ENCODE measurements at regions not wholly inside any gene's neighbourhood (a gene's known extent, or its start where the extent isn't known, plus 50 kb on each side); places are given as distances from the start of the nearest gene placed in this dataset.

DNA sequence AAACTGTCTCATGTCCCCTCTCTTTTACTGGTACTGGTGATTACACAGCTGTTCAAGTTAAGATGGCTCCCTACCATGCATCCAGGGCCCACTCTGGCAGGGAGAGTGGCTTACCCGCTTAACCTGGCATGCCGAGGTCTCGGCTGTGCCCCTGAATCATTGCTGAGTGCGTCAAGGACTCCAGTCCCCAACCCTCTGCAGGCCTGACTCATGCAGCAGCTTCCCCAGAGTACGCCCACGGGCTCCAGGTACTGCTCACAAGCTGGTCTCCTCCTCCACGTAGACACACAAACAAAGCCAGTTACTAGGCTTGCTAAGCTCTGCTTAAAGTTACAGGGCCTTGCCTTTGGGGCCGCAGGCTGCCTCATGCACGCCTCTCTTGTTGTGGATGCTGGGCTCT is 447.4 kb downstream of the COG6 start (continued):
- TF ChIP-seq, protein P1, sequence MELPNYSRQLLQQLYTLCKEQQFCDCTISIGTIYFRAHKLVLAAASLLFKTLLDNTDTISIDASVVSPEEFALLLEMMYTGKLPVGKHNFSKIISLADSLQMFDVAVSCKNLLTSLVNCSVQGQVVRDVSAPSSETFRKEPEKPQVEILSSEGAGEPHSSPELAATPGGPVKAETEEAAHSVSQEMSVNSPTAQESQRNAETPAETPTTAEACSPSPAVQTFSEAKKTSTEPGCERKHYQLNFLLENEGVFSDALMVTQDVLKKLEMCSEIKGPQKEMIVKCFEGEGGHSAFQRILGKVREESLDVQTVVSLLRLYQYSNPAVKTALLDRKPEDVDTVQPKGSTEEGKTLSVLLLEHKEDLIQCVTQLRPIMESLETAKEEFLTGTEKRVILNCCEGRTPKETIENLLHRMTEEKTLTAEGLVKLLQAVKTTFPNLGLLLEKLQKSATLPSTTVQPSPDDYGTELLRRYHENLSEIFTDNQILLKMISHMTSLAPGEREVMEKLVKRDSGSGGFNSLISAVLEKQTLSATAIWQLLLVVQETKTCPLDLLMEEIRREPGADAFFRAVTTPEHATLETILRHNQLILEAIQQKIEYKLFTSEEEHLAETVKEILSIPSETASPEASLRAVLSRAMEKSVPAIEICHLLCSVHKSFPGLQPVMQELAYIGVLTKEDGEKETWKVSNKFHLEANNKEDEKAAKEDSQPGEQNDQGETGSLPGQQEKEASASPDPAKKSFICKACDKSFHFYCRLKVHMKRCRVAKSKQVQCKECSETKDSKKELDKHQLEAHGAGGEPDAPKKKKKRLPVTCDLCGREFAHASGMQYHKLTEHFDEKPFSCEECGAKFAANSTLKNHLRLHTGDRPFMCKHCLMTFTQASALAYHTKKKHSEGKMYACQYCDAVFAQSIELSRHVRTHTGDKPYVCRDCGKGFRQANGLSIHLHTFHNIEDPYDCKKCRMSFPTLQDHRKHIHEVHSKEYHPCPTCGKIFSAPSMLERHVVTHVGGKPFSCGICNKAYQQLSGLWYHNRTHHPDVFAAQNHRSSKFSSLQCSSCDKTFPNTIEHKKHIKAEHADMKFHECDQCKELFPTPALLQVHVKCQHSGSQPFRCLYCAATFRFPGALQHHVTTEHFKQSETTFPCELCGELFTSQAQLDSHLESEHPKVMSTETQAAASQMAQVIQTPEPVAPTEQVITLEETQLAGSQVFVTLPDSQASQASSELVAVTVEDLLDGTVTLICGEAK (IDR thresholded peaks at IDR 0.05; ENCODE audit: borderline replicate concordance): no peak
- TF ChIP-seq IKZF2 (IDR thresholded peaks at IDR 0.05) (no peak), CBFB (IDR thresholded peaks at IDR 0.05; ENCODE audit: low read depth) (no peak), IKZF1 (conservative IDR thresholded peaks at IDR 0.05) (no peak), ZNF384 (IDR thresholded peaks at IDR 0.05; ENCODE audit: borderline replicate concordance, low read depth, low read length) (no peak), SRF (IDR thresholded peaks at IDR 0.05; ENCODE audit: low read depth in 2 of 2, low read length in 2 of 2) (no peak), CEBPB (IDR thresholded peaks at IDR 0.05; ENCODE audit: borderline replicate concordance in 1 of 2, low read depth in 2 of 2, low read length in 2 of 2) (no peak)

DNA sequence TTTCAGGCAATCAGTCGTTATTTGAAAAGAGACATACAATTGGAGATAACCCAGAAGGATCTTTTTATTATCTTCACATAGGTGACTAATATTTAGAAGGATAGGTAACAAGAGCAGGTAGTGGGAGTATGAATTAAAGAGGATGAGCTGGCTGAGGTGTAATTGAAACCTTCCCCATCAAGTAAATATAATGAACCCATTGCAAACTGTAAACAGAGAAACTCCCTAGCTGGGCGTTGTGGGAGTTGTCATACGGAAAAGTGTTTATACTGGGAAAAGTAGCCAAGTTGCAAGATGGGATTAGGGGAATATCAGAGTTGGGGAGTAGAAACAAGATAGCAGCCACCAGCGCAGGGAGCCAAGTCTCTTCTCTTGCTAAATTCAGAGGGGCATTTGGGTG is 448.4 kb downstream of the COG6 start:
- CTCF ChIA-PET: no interaction called here
- WGBS (ENCODE audit: insufficient coverage, insufficient replicate concordance, low lambda C conversion rate, missing lambda C conversion rate): 61% methylated on average over 4 of the region's 4 CpGs
- H3K9ac ChIP-seq (ENCODE audit: control insufficient read depth, insufficient read depth, low read length): no peak overlapping the region
- H2AFZ ChIP-seq (ENCODE audit: control insufficient read depth, low read depth, low read length): no peak overlapping the region
- peaks cover 18% of the 10 kb centered on the region for H3K4me1 ChIP-seq (ENCODE audit: control insufficient read depth, insufficient read depth, low read length)
- H3K4me2 ChIP-seq (ENCODE audit: control insufficient read depth, insufficient read depth): no peak overlapping the region
- no peak overlapping the region for H3K4me3 ChIP-seq
- peaks cover 4 to 10% of the 10 kb centered on the region in 2 experiments; a peak in 3 of 4 replicates for H3K27me3 ChIP-seq (replicated peaks in 1 of 2; ENCODE audit: control insufficient read depth in 2 of 2, insufficient read depth in 2 of 2, low read length in 1 of 2)
- no peak overlapping the region for H3K27ac ChIP-seq (ENCODE audit: control insufficient read depth, insufficient read depth)
- POLR2A ChIA-PET: no interaction called here
- in situ Hi-C loops (cut with MboI) (no loop called here), intact Hi-C loops (cut with micrococcal nuclease; ENCODE audit: unreplicated experiment) (loop anchor here (10.0 kb wide), 1 partner anchor 79 kb away; no protein-coding TSS in a partner anchor)
- FAIRE-seq (no peak), ATAC-seq (no peak), DNase-seq (ENCODE audit: low read depth, low spot score) (no peak)
- SMC1A ChIA-PET (ENCODE audit: uncharacterized antibody, unreplicated experiment): interaction anchor here (1.0 to 1.2 kb wide), 2 partner anchors 8 to 10 kb away, joined by 3 to 5 read pairs; no protein-coding TSS in a partner anchor
- BruUV-seq (replicated peaks): no TSS peak
- no peaks in the 10 kb centered on the region for H3K36me3 ChIP-seq (ENCODE audit: control insufficient read depth in 2 of 2, insufficient read depth in 2 of 2, low read length in 1 of 2)
- no peaks in the 10 kb centered on the region for H4K20me1 ChIP-seq (ENCODE audit: control insufficient read depth, insufficient read depth)
- H3K9me3 ChIP-seq (replicated peaks; ENCODE audit: control insufficient read depth, insufficient read depth, low read length): peaks cover 10% of the 10 kb centered on the region
- RAD21 ChIA-PET (ENCODE audit: unreplicated experiment): interaction anchor here (0.6 kb wide), 1 partner anchor 580 kb away, joined by 4 read pairs; no protein-coding TSS in a partner anchor
- H3K79me2 ChIP-seq (ENCODE audit: control insufficient read depth, insufficient read depth, low read length): no peaks in the 10 kb centered on the region
- TF ChIP-seq, protein P2, sequence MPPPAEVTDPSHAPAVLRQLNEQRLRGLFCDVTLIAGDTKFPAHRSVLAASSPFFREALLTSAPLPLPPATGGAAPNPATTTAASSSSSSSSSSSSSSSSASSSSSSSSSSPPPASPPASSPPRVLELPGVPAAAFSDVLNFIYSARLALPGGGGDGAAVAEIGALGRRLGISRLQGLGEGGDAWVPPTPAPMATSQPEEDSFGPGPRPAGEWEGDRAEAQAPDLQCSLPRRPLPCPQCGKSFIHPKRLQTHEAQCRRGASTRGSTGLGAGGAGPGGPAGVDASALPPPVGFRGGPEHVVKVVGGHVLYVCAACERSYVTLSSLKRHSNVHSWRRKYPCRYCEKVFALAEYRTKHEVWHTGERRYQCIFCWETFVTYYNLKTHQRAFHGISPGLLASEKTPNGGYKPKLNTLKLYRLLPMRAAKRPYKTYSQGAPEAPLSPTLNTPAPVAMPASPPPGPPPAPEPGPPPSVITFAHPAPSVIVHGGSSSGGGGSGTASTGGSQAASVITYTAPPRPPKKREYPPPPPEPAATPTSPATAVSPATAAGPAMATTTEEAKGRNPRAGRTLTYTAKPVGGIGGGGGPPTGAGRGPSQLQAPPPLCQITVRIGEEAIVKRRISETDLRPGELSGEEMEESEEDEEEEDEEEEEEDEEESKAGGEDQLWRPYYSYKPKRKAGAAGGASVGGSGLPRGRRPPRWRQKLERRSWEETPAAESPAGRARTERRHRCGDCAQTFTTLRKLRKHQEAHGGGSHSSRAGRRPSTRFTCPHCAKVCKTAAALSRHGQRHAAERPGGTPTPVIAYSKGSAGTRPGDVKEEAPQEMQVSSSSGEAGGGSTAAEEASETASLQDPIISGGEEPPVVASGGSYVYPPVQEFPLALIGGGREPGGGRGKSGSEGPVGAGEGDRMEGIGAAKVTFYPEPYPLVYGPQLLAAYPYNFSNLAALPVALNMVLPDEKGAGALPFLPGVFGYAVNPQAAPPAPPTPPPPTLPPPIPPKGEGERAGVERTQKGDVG (CRISPR knock-in tag; IDR thresholded peaks at IDR 0.05): no peak
- TF ChIP-seq RB1 (IDR thresholded peaks at IDR 0.05; ENCODE audit: borderline replicate concordance): no peak
- no peak for TF ChIP-seq SMAD5 (IDR thresholded peaks at IDR 0.05; ENCODE audit: low read depth)
- no peak for TF ChIP-seq ZNF207 (IDR thresholded peaks at IDR 0.05; ENCODE audit: borderline replicate concordance)
- no peak for TF ChIP-seq LARP7 (IDR thresholded peaks at IDR 0.05)
- TF ChIP-seq NR2F1 (conservative IDR thresholded peaks at IDR 0.05): no peak
- TF ChIP-seq YY1 (IDR thresholded peaks at IDR 0.05; ENCODE audit: low read depth, low read length): no peak
- TF ChIP-seq NR2C2 (IDR thresholded peaks at IDR 0.05; ENCODE audit: borderline replicate concordance, control insufficient read depth, insufficient read length, low read depth): no peak
- no peak for TF ChIP-seq MXI1 (IDR thresholded peaks at IDR 0.05; ENCODE audit: low read depth, low read length)
- no peak for TF ChIP-seq BHLHE40 (IDR thresholded peaks at IDR 0.05; ENCODE audit: borderline replicate concordance in 1 of 2, low read depth in 2 of 2, low read length in 1 of 2)
